HL-60 (cell line): ENCODE measurements at regions not wholly inside any gene's neighbourhood (a gene's known extent, or its start where the extent isn't known, plus 50 kb on each side); places are given as distances from the start of the nearest gene placed in this dataset.

Source experiments
- DNase-seq, 2 experiments: peaks; one replicate each; pipeline ENCODE4 v3.0.0-alpha.2; 2010 to 2020; ENCODE audit warnings: low read depth in 1 of 2, low spot score in 1 of 2
- H3K27ac ChIP-seq: fragments of 250-450 bp; sonication (Bioruptor Pico); replicated peaks from 2 replicates; pipeline ENCODE4 v1.5.1; 2020; ENCODE audit warnings: mild to moderate bottlenecking, moderate library complexity
- H3K27me3 ChIP-seq: fragments of 250-450 bp; sonication (Bioruptor Pico); 2 replicates; pipeline ENCODE4 v1.5.1; 2021; ENCODE audit warnings: mild to moderate bottlenecking, moderate library complexity; ENCODE audit not compliant: insufficient read depth, poor library complexity, severe bottlenecking
- H3K4me3 ChIP-seq: replicated peaks from 2 replicates; pipeline ENCODE4 v1.5.1; 2011; ENCODE audit warnings: mild to moderate bottlenecking, control low read depth, low read length; ENCODE audit not compliant: insufficient read depth
- CTCF ChIP-seq: IDR thresholded peaks from one replicate; pipeline ENCODE4 v1.5.1; 2011; ENCODE audit warnings: low read length, control low read depth, inconsistent platforms; ENCODE audit not compliant: insufficient read depth
- GABPA ChIP-seq: IDR thresholded peaks from 2 replicates; pipeline ENCODE4 v1.6.1; 2012; ENCODE audit warnings: low read depth
- POLR2AphosphoS5 ChIP-seq: IDR thresholded peaks from 2 replicates; pipeline ENCODE4 v1.6.1; 2012; ENCODE audit warnings: low read depth
- REST ChIP-seq: IDR thresholded peaks from 2 replicates; pipeline ENCODE4 v1.6.1; 2012; ENCODE audit warnings: low read depth; ENCODE audit not compliant: insufficient replicate concordance
- SPI1 ChIP-seq: IDR thresholded peaks from 2 replicates; pipeline ENCODE4 v1.6.1; 2012; ENCODE audit warnings: low read depth, mild to moderate bottlenecking, borderline replicate concordance

GRCh38 chr20:7454047-7454446 lies 486.2 kb downstream of the HAO1 start:
- Histone ChIP-seq H3K27me3 (no peaks in the 10 kb centered on the region), H3K4me3 (no peak overlapping the region), H3K27ac (no peak overlapping the region)
- DNase-seq: no peak
- TF ChIP-seq SPI1 (no peak), REST (no peak), CTCF (no peak), POLR2AphosphoS5 (no peak), GABPA (no peak)

DNA sequence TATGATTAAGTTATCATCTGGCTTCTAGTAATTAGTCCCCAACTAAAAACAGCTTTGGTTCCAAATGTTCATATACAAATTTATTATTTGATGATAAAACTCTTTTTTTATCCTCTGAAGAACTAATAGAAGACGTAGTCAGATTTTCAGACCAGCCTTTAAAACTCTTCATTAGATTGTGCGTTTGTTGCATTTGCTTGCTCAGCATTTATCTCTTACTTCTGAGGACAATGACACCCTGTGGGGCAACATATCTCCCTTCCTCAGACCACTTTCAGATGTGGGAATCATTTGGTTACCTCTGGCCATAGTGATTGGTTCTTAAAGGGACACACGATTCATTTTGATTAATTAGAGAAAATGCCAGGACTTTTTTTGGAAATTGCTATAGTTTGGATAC lies 481.8 kb downstream of the HAO1 start:
- H3K27me3 ChIP-seq: no peaks in the 10 kb centered on the region
- TF ChIP-seq REST: no peak
- no peak for TF ChIP-seq GABPA
- no peak for TF ChIP-seq CTCF
- no peak for TF ChIP-seq POLR2AphosphoS5
- TF ChIP-seq SPI1: no peak
- DNase-seq: no peak
- H3K4me3 ChIP-seq: no peak overlapping the region
- no peak overlapping the region for H3K27ac ChIP-seq

DNA sequence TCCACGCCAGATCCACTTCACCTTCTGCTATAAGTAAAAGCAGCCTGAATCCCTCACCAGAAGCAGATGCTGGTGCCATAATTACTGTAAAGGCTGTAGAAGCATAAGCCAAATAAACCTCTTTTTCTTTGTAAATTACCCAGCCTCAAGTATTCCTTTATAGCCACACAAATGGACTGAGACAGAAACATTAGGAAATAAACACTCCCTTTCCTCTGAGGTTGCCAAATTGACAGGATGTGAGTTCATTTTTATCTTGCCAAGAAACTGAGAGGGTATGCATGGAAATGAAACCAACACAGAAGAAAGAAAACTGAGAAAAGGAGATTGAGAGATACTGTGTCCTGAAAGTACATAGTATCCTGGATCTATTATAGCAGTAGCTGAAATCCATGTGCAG lies 481.2 kb downstream of the HAO1 start:
- no peak overlapping the region for H3K4me3 ChIP-seq
- no peak for DNase-seq
- no peak overlapping the region for H3K27ac ChIP-seq
- TF ChIP-seq REST (no peak), GABPA (no peak), CTCF (no peak), SPI1 (no peak), POLR2AphosphoS5 (no peak)
- no peaks in the 10 kb centered on the region for H3K27me3 ChIP-seq
